Ovary (tissue), 7 donors: ENCODE measurements at regions not wholly inside any gene's neighbourhood (a gene's known extent, or its start where the extent isn't known, plus 50 kb on each side); places are given as distances from the start of the nearest gene placed in this dataset.

Experiments used
- DNase-seq, 5 donors: peaks; one replicate each; pipeline ENCODE4 v3.0.0-alpha.2; 2019 to 2020
- H3K27ac ChIP-seq, 2 donors: fragments of 200-600 bp; one replicate each; pipeline versions ENCODE4 v1.5.1 to v1.8.0; 2019 to 2022
- H3K27me3 ChIP-seq: fragments of 200-600 bp; one replicate; pipeline ENCODE4 v1.8.0; 2022
- H3K36me3 ChIP-seq: fragments of 200-600 bp; sonication (generic); one replicate; pipeline ENCODE4 v1.5.1; 2019
- H3K4me1 ChIP-seq: one replicate; pipeline ENCODE4 v1.8.1; 2013; ENCODE audit warnings: mild to moderate bottlenecking, moderate library complexity; ENCODE audit not compliant: insufficient read depth
- H3K4me3 ChIP-seq: fragments of 200-600 bp; sonication (generic); one replicate; pipeline ENCODE4 v1.5.1; 2017
- H3K9me3 ChIP-seq, 2 donors: fragments of 200-600 bp in 1 of 2; sonication (generic) in 1 of 2; one replicate each; pipeline versions ENCODE4 v1.5.1 to v1.8.1; 2013 to 2019; ENCODE audit warnings: mild to moderate bottlenecking in 1 of 2, moderate library complexity in 1 of 2
- EP300 ChIP-seq: sonication (generic); formaldehyde crosslinking; IDR thresholded peaks from one replicate; pipeline ENCODE4 v1.6.1; 2017; ENCODE audit warnings: antibody characterized with exemption
- POLR2A ChIP-seq: fragments of 450-650 bp; IDR thresholded peaks from one replicate; pipeline ENCODE4 v1.6.1; 2017; ENCODE audit warnings: antibody characterized with exemption, mild to moderate bottlenecking, moderate library complexity
- WGBS, 3 donors: extraction: QIAGEN DNeasy Blood & Tissue Kit in 1 of 3; methylation state at CpG; one replicate each; pipeline versions ENCODE4 v1.1.5 to v1.1.7; 2013 to 2017; 5-methylcytosine and 5-hydroxymethylcytosine counted together
- intact Hi-C, 4 donors: fragments of 100-400 bp; cut with DNase I; formaldehyde crosslinking; loops; one replicate each; pipeline versions ENCODE4 v1.11.0 to v1.15.1; 2022 to 2023
- TF ChIP-seq, protein P1 (sequence below), 3 donors: fragments of 450-650 bp in 2 of 3; fragments of 200-600 bp in 1 of 3; IDR thresholded peaks; one replicate each; pipeline versions ENCODE4 v1.5.1 to v1.8.0; 2016 to 2022; ENCODE audit warnings: antibody characterized with exemption in 3 of 3, mild to moderate bottlenecking in 1 of 3
- donor health status: DM: no; HTN: no; CAD: no; lungs with moderate emphysema.
- donor health status: DM: no; HTN: no; CAD: no.
- donor health status: Bipolar disorder and iron deficiency.
- donor health status: DM: no; HTN: no; CAD: no.
- donor health status: DM: yes; HTN: yes; CAD: no.

DNA sequence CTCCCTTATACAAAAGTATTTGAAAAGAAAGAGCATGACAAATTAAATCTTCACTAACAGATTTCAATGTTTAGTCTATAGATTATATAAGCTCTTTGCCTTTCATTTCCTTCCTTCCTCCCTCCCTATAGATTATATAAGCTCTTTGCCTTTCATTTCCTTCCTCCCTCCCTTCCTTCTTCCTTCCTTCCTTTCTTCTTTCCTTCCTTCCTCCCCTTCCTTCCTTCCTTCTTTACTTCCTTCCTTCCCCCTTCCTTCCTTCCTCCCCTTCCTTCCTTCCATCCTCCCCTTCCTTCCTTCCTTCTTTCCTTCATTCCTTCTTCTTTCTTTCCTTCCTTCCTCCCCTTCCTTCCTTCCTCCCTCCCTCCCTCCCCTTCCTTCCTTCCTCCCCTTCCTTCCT is 209.8 kb upstream of the CBLB start:
- no peaks in the 10 kb centered on the region for H3K9me3 ChIP-seq
- TF ChIP-seq, protein P1, sequence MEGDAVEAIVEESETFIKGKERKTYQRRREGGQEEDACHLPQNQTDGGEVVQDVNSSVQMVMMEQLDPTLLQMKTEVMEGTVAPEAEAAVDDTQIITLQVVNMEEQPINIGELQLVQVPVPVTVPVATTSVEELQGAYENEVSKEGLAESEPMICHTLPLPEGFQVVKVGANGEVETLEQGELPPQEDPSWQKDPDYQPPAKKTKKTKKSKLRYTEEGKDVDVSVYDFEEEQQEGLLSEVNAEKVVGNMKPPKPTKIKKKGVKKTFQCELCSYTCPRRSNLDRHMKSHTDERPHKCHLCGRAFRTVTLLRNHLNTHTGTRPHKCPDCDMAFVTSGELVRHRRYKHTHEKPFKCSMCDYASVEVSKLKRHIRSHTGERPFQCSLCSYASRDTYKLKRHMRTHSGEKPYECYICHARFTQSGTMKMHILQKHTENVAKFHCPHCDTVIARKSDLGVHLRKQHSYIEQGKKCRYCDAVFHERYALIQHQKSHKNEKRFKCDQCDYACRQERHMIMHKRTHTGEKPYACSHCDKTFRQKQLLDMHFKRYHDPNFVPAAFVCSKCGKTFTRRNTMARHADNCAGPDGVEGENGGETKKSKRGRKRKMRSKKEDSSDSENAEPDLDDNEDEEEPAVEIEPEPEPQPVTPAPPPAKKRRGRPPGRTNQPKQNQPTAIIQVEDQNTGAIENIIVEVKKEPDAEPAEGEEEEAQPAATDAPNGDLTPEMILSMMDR (IDR thresholded peaks at IDR 0.05), result no peak
- TF ChIP-seq EP300 (no peak), POLR2A (no peak)
- no peaks in the 10 kb centered on the region for H3K4me1 ChIP-seq
- no peak overlapping the region for H3K27ac ChIP-seq
- no peak overlapping the region for H3K4me3 ChIP-seq
- no peaks in the 10 kb centered on the region for H3K36me3 ChIP-seq
- no peaks in the 10 kb centered on the region for H3K27me3 ChIP-seq
- intact Hi-C loops, result no loop called here
- DNase-seq, result no peak

DNA sequence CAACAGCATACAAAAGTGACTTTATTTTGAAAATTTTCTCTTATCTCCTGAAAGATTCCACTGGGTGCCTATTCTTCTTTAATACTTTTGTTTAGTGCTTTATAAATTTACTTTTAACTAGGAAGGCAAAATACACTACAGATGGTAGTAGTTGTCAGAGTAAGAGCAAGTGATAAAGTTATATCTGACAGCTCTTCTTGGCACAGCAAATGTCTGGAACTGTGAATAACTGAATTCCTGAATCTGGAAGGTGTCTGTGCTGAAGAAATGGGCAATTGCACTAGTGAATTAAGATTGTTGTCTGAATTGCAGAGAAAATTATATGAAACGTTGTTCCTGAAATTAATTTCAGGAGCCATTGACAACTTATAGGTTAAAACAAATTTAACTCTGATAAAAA is 213.8 kb upstream of the CBLB start:
- no peak for TF ChIP-seq EP300
- TF ChIP-seq, protein P1 (IDR thresholded peaks at IDR 0.05), result no peak
- no peak for TF ChIP-seq POLR2A
- Histone ChIP-seq H3K27me3 (no peaks in the 10 kb centered on the region), H3K9me3 (no peaks in the 10 kb centered on the region), H3K36me3 (no peaks in the 10 kb centered on the region), H3K4me3 (no peak overlapping the region), H3K27ac (no peak overlapping the region), H3K4me1 (no peaks in the 10 kb centered on the region)
- DNase-seq, result no peak
- intact Hi-C loops, result no loop called here
- 38 to 43% (median 43%) methylated on average over 1 of the region's 1 CpG for WGBS, 3 donors

DNA sequence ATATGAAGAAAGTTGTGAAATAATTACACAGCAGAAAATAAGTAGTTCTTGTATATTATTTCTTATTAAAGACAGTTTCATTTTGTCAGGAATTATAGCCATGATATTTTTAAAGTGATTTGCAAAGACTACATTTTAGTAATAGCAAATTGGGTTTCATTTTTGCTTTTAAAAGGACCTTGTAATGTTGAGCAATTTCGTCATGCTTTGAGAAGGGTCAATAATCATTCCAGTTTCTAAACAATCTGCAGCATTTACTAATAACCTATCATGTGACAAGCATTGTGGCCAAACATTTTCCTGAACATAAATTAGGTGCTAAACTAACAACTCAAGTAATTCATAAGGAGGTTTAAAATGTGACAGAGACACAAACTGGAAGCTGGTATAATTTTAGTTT is 214.4 kb upstream of the CBLB start:
- WGBS, 3 donors, result 16 to 46% (median 20%) methylated on average over 1 of the region's 1 CpG
- no peaks in the 10 kb centered on the region for H3K27me3 ChIP-seq
- no peaks in the 10 kb centered on the region for H3K9me3 ChIP-seq
- intact Hi-C loops, result no loop called here
- TF ChIP-seq, protein P1 (IDR thresholded peaks at IDR 0.05), result no peak
- TF ChIP-seq EP300, result no peak
- no peak overlapping the region for H3K27ac ChIP-seq
- H3K4me1 ChIP-seq, result no peaks in the 10 kb centered on the region
- no peak overlapping the region for H3K4me3 ChIP-seq
- H3K36me3 ChIP-seq, result no peaks in the 10 kb centered on the region
- no peak for DNase-seq

DNA sequence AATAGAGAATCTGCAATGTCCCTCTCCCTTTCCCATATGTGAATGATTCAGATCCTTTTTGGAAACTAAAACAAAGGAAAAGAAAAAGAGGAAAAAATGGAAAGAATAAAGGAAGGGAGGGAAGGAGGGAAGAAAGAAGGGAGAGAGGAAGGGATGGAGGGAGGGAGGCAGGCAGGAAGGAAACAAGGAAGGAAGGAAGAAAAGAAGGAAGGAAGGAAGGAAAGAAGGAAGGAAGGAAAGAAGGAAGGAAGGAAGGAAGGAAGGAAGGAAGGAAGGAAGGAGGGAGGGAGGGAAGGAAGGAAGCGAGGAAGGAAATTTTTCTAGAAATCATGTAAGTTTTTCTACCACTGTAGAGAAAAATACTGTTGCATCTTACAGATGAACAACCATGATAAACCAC is 215.0 kb upstream of the CBLB start:
- TF ChIP-seq, protein P1 (IDR thresholded peaks at IDR 0.05), result no peak
- TF ChIP-seq POLR2A, result no peak
- no peak for TF ChIP-seq EP300
- Histone ChIP-seq H3K27ac (no peak overlapping the region), H3K27me3 (no peaks in the 10 kb centered on the region), H3K36me3 (no peaks in the 10 kb centered on the region), H3K9me3 (no peaks in the 10 kb centered on the region), H3K4me3 (no peak overlapping the region), H3K4me1 (no peaks in the 10 kb centered on the region)
- no peak for DNase-seq
- intact Hi-C loops, result no loop called here
- WGBS, 3 donors, result 75 to 94% (median 92%) methylated on average over 1 of the region's 1 CpG

DNA sequence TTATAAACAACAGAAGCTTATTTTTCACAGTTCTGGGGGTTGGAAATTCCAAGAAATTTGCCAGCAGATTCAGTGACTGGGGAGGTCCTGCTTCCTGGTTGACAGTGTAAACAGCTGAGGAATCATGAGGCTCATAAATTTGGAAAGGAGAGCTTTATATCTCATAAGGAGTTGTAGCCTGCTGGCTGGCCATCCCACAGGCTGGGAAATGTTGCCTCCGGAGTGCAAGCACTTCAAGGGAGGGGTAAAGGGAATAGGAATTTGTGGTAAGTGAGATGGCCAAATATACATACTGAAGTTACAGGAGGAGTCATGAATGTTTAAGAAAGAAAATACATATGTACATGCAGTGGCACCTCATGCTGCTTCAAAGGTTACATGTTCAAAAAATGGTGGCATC is 217.2 kb upstream of the CBLB start:
- H3K27me3 ChIP-seq, result no peaks in the 10 kb centered on the region
- no peaks in the 10 kb centered on the region for H3K36me3 ChIP-seq
- no peak overlapping the region for H3K4me3 ChIP-seq
- DNase-seq, result no peak
- H3K4me1 ChIP-seq, result no peaks in the 10 kb centered on the region
- TF ChIP-seq EP300 (no peak), POLR2A (no peak)
- TF ChIP-seq, protein P1 (IDR thresholded peaks at IDR 0.05), result no peak
- H3K9me3 ChIP-seq, result no peaks in the 10 kb centered on the region
- intact Hi-C loops, result no loop called here
- no peak overlapping the region for H3K27ac ChIP-seq
- WGBS, 3 donors, result 13 to 40% (median 15%) methylated on average over 1 of the region's 1 CpG
